ENCODE measurements at regions not wholly inside any gene's neighbourhood (a gene's known extent, or its start where the extent isn't known, plus 50 kb on each side); places are given as distances from the start of the nearest gene placed in this dataset.
"Not testable (repeated sequence)": the region's sequence is repeated elsewhere in the genome, so short reads cannot be mapped to it uniquely, and the experiment has no call there.

DNA sequence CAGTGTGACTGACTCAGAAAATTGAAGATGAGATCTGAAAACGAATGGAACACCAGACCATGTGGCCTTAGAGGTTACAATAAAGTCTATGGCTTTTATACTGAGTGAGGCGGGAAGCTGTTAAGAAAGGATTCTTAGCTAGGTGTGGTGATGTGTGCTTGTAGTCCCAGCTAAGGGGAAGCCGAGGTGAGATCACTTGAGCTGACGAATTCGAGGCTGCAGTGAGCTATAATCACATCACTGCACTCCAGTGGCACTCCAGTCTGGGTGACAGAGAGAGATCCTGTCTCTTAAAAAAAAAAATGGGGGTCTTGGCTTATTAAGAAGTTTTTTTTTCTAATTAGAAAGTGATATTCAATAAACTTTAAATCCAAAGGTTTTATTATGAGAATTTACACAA lies 678.6 kb downstream of the TMTC2 start:
- no peak for DNase-seq

- no peak for DNase-seq
Measured at GRCh38 chr12:83361475-83361874, 674.8 kb downstream of the TMTC2 start.

GRCh38 chr12:83361071-83361470 lies 674.4 kb downstream of the TMTC2 start:
- no peak for DNase-seq

GRCh38 chr12:83349907-83350611 lies 663.4 kb downstream of the TMTC2 start:
- DNase-seq = peak in 2 of 3 donors; percentile 14 to 51

DNA sequence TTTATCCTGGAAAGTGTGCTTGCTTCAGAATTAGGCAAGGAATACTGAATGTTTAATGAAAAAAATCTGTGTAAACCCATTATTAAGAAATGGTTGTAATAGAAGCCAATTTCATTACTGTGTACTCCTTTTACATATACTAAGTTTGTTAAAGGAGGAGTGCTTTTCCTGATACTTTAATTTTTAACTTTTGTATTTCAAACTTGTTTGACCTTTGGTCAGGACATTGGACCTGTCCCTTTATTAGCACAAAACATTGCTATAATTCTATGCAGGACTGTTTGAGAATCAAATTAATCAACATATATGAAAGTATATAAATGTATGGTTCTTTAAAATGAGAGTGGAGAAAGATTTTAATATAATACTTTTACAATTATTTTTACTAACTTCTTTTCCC lies 659.6 kb downstream of the TMTC2 start:
- DNase-seq = no peak

GRCh38 chr12:83343767-83344166 lies 657.1 kb downstream of the TMTC2 start:
- no peak for DNase-seq

GRCh38 chr12:83335748-83336147 lies 649.0 kb downstream of the TMTC2 start:
- no peak for DNase-seq

DNA sequence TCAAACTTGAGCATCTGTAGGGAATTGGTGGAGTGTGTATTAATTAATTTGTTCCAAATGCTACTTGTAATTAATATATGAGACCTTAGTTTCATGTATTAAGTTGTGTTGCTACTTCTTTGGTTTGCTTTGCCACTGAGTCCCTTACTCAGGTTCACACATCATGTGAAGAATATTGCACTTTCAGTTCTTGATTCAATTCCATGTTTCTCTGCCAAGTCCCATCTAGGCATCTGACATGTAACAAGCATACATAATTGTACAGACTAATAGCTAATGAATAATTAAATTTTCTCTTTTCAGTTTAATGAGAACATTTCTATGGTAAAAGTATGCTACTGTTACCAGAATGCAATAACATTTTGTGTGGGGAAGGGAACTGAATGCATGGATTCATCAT lies 640.0 kb downstream of the TMTC2 start:
- DNase-seq = no peak

DNA sequence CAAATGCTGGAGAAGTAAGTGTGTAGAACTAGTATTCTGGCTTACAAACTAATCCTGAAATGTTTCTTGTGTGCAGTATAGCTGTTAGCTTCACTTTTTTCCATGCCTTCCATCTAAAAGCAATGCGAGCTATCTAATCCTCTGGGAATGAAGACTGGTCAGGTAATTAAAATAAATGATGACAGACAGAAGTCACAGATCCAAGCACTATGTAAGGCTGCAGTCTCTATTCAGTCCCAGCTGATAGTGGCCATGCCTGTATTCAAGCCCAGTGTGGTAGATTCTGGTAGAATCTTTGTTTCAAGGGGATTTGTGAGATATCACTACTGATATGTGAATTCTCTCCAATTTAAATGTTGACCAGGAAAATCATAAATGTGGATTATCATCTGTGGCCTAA lies 637.2 kb downstream of the TMTC2 start:
- DNase-seq = no peak

DNA sequence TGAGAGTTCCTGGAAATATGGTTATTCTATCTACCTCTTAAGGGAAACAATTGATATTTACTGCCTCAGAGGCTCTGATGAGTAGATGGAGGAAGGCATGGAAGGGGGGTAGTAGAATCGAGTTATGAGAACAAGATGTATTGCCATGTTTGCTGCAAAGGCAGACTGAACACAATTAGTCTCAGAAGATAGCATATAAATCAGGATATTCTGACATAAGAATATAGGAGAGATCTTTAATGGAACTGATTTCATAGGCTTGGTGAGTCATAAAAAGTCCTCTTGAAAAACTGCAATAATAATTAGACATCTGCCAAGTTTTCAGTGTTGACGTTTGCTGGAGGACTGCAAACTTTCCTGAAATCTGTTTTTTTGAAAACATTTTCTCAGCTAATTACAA lies 636.1 kb downstream of the TMTC2 start:
- no peak for DNase-seq

DNA sequence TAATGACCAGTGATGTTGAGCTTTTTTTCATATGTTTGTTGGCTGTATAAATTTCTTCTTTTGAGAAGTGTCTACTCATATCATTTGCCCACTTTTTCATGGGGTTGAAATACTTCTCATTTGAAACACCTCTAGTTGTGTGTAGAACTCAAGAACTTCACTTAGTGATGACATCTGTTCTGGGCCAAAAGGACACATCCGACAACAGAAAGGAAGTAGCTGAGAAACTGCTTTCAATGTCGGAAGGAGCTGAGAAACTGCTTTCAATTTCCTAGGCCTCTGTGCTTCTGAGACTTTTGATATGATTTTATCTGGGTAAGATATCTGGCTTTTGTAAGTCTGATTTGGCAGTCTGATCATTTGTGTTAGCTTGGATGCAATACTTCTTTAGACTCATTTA lies 635.3 kb downstream of the TMTC2 start:
- no peak for DNase-seq

DNA sequence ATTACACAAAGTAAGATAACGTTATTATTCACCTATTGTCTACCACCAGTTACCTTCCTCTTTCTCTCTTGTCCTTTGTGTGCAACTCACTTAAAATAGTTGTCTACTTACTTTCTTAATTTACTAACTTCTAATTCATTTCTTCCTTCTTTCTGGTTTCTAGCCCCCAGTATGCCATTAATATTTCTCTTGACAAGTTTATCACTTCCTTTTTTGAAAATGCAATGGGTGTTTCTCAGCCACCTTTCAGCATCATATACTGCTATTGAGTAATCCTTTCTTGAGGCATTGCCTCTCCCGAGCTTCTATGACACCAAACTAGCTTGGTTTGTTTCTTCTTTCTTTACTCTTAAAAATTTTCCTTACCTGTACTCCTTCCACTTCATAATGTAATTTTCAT lies 633.6 kb downstream of the TMTC2 start:
- DNase-seq = no peak

DNA sequence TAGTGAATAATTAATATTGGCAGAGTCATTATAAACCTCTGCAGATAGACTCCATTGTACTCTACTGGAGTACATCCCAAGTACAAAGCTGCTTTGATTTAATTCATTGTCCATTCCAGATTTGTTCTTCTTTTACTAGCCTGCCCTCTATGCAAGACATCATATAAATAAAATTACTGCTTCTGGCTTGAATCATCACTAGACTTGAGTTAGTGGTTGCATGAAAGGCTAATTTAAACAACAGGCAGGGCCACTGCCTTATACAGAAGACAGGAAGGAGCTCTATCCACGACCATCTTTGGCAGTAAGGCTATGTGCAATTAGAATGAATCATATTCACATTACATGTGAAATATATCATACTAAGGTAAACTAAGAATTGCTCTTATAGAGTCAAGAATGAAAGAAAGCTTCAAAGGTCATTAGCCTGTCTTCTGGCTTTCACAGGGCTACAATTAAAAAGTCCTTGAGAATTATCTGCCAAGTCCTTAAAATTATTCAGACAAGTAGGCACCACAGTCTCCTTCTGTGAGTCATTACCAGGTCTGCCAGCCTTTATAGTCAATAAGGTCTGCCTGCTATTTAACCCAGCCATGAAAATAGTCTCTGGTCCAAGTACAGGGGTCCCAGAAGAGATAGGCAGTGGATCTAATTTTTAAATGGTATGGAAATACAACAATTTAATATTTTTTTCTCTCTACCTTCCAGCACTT lies 631.8 kb downstream of the TMTC2 start:
- DNase-seq = peak; percentile 2 to 24 (median 15)

DNA sequence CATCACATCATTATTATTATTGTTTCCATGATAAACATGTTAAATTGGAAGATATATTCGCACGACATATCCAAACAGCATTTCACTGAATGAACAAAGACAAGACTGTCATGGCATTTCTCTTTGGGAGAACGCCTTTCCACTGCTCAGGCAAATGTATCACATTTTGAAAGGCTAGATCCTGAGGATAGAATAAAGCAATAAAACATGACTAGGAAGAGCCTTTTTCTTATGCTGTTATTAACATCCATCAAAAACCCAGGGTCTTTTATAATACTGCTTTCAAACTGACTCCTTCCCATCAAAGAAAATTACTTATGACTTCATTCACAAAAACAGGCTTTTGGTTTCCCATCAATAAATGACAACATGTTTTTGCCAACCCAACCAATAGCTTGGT lies 630.9 kb downstream of the TMTC2 start:
- DNase-seq = no peak

GRCh38 chr12:83313827-83314226 lies 627.1 kb downstream of the TMTC2 start:
- DNase-seq = no peak

DNA sequence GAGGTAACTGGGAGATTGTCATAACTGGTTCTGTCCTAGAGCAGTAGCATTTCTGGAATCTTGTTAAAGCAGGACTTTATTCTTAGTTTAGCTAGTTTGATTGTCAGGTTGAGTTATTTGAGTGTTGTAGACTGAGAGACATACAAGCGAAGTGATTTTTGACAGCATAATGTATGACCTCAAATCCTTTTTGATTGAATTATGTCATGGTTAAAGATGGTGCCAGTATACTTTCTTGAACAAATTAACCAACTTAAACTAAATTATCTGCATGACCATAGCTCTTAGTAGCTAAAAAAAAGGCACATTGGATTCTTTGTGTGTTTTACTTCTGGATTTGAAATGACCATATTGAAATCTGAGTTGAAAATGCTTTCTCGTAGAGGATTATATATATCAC lies 626.6 kb downstream of the TMTC2 start:
- DNase-seq = no peak

- no peak for DNase-seq
Measured at GRCh38 chr12:83276904-83277303, 590.2 kb downstream of the TMTC2 start.

- no peak for DNase-seq
Measured at GRCh38 chr12:83271201-83271600, 584.5 kb downstream of the TMTC2 start.

DNA sequence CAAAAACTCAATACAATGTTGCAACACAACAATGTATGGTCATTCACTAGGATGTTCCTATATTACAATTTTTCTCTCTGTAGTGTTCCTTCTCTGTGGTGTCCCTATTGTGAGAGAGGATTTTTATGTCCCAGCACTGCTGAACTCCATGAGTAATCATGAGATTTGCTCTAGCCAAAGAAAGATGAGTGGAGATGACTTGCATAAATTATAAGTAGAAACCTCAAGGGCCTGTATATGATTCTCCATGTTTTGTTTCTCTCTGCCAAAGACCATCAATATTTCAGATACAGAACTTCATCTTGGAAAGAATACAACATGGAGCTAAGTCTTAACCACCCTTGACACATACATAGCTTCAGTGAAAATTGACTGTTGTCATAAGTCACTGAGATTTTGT lies 579.1 kb downstream of the TMTC2 start:
- DNase-seq = peak in 2 of 3 donors; percentile 3 to 54

GRCh38 chr12:83261998-83262397 lies 575.3 kb downstream of the TMTC2 start:
- DNase-seq = no peak

DNA sequence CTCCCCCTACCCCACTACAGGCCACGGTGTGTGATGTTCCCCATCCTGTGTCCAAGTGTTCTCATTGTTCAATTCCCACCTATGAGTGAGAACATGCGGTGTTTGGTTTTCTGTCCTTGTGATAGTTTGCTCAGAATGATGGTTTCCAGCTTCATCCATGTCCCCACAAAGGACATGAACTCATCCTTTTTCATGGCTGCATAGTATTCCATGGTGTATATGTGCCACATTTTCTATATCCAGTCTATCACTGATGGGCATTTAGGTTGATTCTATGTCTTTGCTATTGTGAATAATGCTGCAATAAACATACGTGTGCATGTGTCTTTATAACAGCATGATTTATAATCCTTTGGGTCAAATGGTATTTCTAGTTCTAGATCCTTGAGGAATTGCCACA lies 573.4 kb downstream of the TMTC2 start:
- not testable (repeated sequence) for DNase-seq

DNA sequence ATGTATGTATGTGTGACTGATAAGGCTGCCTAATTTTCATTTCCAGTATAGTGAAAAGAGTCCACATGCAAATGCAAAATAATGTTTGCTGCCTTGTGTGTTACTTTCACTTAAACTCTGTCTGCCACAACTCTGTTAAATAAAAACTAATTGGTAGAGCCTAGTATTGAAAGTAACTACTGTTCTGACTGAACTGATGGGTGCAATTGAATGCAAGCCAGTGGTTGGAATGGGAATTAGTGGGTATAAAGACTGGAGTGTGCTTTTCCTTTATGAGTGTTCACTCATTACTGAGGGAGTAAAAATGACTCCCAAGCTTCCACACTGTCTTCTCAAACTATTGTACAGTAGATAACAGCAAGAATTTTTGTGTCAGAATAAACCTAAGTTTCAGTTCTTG lies 571.0 kb downstream of the TMTC2 start:
- DNase-seq = no peak

DNA sequence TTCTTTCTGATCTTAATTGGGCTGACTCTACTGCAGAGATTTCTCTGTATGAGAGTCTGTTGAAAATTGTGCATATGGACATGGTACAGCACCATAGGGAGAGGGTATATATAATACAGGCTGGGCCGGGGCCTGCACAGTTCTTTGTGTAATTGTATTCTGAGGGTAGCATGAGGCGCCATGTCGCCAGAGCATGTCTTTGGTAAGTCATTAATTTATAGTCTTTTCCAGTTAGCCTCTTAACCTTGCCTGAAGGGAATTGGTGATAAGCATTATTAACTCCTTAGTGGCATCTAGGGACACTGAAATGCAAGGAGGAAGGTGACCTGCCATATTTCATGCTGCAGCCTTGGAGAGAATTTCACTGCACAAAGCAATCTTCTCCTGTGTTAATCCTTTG lies 569.9 kb downstream of the TMTC2 start:
- DNase-seq = no peak

GRCh38 chr12:83250866-83251265 lies 564.2 kb downstream of the TMTC2 start:
- no peak for DNase-seq
